ENCODE measurements at regions not wholly inside any gene's neighbourhood (a gene's known extent, or its start where the extent isn't known, plus 50 kb on each side); places are given as distances from the start of the nearest gene placed in this dataset.

GRCh38 chr2:120502357-120502756, 156.4 kb downstream of the INHBB start:
- no peak for DNase-seq (ENCODE audit: insufficient read length, low spot score, missing footprints)
- Histone ChIP-seq H3K4me3 (ENCODE audit: insufficient read depth, low read length) (no peak overlapping the region), H3K9me3 (ENCODE audit: low read depth, low read length) (no peaks in the 10 kb centered on the region), H3K27ac (ENCODE audit: low read depth, low read length) (no peak overlapping the region), H3K27me3 (ENCODE audit: insufficient read depth, low read length) (peaks cover 6% of the 10 kb centered on the region), H3K79me2 (ENCODE audit: insufficient read depth, low read length) (no peaks in the 10 kb centered on the region), H3K4me1 (ENCODE audit: insufficient read depth, low read length) (peaks cover 5% of the 10 kb centered on the region), H3K4me2 (ENCODE audit: insufficient read depth, low read length) (no peak overlapping the region), H3K36me3 (ENCODE audit: insufficient read depth, low read length) (no peaks in the 10 kb centered on the region), H4K20me1 (ENCODE audit: insufficient read depth, low read length) (no peaks in the 10 kb centered on the region), H2AFZ (ENCODE audit: low read length) (no peak overlapping the region)
- no peak for TF ChIP-seq CTCF (IDR thresholded peaks at IDR 0.05; ENCODE audit: extremely low read depth, low read depth, low read length)

GRCh38 chr2:120502761-120503160, 156.8 kb downstream of the INHBB start:
- Histone ChIP-seq H3K9me3 (ENCODE audit: low read depth, low read length) (no peaks in the 10 kb centered on the region), H3K27me3 (ENCODE audit: insufficient read depth, low read length) (peaks cover 6% of the 10 kb centered on the region), H2AFZ (ENCODE audit: low read length) (no peak overlapping the region), H3K4me2 (ENCODE audit: insufficient read depth, low read length) (no peak overlapping the region), H3K79me2 (ENCODE audit: insufficient read depth, low read length) (no peaks in the 10 kb centered on the region), H3K4me3 (ENCODE audit: insufficient read depth, low read length) (no peak overlapping the region), H3K4me1 (ENCODE audit: insufficient read depth, low read length) (peaks cover 5% of the 10 kb centered on the region), H3K27ac (ENCODE audit: low read depth, low read length) (no peak overlapping the region), H3K36me3 (ENCODE audit: insufficient read depth, low read length) (no peaks in the 10 kb centered on the region), H4K20me1 (ENCODE audit: insufficient read depth, low read length) (no peaks in the 10 kb centered on the region)
- no peak for TF ChIP-seq CTCF (IDR thresholded peaks at IDR 0.05; ENCODE audit: extremely low read depth, low read depth, low read length)
- DNase-seq (ENCODE audit: insufficient read length, low spot score, missing footprints): no peak

GRCh38 chr2:120503206-120503792, 157.4 kb downstream of the INHBB start:
- H3K27ac ChIP-seq (ENCODE audit: low read depth, low read length): no peak overlapping the region
- H3K79me2 ChIP-seq (ENCODE audit: insufficient read depth, low read length): no peaks in the 10 kb centered on the region
- peaks cover 3% of the 10 kb centered on the region for H3K27me3 ChIP-seq (ENCODE audit: insufficient read depth, low read length)
- no peaks in the 10 kb centered on the region for H3K36me3 ChIP-seq (ENCODE audit: insufficient read depth, low read length)
- no peak overlapping the region for H2AFZ ChIP-seq (ENCODE audit: low read length)
- H4K20me1 ChIP-seq (ENCODE audit: insufficient read depth, low read length): no peaks in the 10 kb centered on the region
- no peak overlapping the region for H3K4me2 ChIP-seq (ENCODE audit: insufficient read depth, low read length)
- peaks cover 5% of the 10 kb centered on the region for H3K4me1 ChIP-seq (ENCODE audit: insufficient read depth, low read length)
- TF ChIP-seq CTCF (IDR thresholded peaks at IDR 0.05; ENCODE audit: extremely low read depth, low read depth, low read length): no peak
- no peak overlapping the region for H3K4me3 ChIP-seq (ENCODE audit: insufficient read depth, low read length)
- H3K9me3 ChIP-seq (ENCODE audit: low read depth, low read length): no peaks in the 10 kb centered on the region
- no peak for DNase-seq (ENCODE audit: insufficient read length, low spot score, missing footprints)

- peak overlapping the region; percentile 23 for H3K27ac ChIP-seq (ENCODE audit: low read depth, low read length)
- no peaks in the 10 kb centered on the region for H3K9me3 ChIP-seq (ENCODE audit: low read depth, low read length)
- H3K4me2 ChIP-seq (ENCODE audit: insufficient read depth, low read length): no peak overlapping the region
- H3K27me3 ChIP-seq (ENCODE audit: insufficient read depth, low read length): peaks cover 3% of the 10 kb centered on the region
- no peaks in the 10 kb centered on the region for H3K36me3 ChIP-seq (ENCODE audit: insufficient read depth, low read length)
- peak overlapping the region; percentile 83 for H2AFZ ChIP-seq (ENCODE audit: low read length)
- TF ChIP-seq CTCF (IDR thresholded peaks at IDR 0.05; ENCODE audit: extremely low read depth, low read depth, low read length): no peak
- DNase-seq (ENCODE audit: insufficient read length, low spot score, missing footprints): peak; percentile 96
- H3K4me3 ChIP-seq (ENCODE audit: insufficient read depth, low read length): no peak overlapping the region
- no peaks in the 10 kb centered on the region for H4K20me1 ChIP-seq (ENCODE audit: insufficient read depth, low read length)
- H3K4me1 ChIP-seq (ENCODE audit: insufficient read depth, low read length): peaks cover 12% of the 10 kb centered on the region
- H3K79me2 ChIP-seq (ENCODE audit: insufficient read depth, low read length): no peaks in the 10 kb centered on the region
Measured at GRCh38 chr2:120503793-120504571, 158.0 kb downstream of the INHBB start.
